ENCODE measurements at regions not wholly inside any gene's neighbourhood (a gene's known extent, or its start where the extent isn't known, plus 50 kb on each side); places are given as distances from the start of the nearest gene placed in this dataset.

DNA sequence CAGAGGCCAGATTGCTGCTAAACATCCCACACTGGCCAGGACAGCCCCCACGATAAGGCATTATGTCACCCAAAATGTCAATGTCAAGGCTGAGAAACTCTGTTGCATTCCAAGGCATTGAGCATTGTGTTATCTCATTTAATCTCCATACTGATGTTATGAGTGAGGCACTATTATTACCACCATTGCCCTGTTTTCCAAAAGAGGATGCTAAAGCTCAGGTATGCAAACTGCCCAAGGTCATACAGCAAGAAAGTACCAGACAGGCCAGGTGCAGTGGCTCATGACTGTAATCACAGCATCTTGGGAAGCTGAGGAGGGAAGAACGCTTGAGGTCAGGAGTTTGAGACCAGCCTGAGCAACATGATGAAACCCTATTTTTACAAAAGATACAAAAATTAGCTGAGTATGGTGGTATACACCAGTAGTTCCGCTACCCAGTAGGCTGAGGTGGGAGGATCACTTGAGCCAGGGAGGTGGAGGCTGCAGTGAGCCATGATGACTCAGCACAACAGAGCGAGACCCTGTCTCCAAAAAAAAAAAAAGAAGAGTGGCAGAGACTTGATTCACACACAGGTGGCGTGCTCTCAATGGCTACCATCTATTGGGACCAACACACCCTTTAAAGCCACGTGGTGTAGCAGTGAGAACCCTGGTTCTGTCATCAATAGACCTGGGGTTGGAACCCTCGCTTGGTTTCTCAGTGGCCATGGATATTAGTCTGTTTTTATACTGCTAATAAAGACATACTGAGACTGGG is 58.8 kb upstream of the GRIN2A start:
- intact Hi-C loops (cut with micrococcal nuclease), result no loop called here
- TF ChIP-seq EZH2 (IDR thresholded peaks at IDR 0.05; ENCODE audit: borderline replicate concordance, low read depth, low read length, severe bottlenecking) (no peak), POLR2AphosphoS5 (IDR thresholded peaks at IDR 0.05; ENCODE audit: insufficient read depth, low read depth, low read length) (no peak), MYC (IDR thresholded peaks at IDR 0.05; ENCODE audit: low read depth, low read length) (no peak), POLR2A (IDR thresholded peaks at IDR 0.05; ENCODE audit: low read depth, low read length) (no peak), GATA2 (IDR thresholded peaks at IDR 0.05; ENCODE audit: insufficient read depth, insufficient read length, low read depth, low read length) (no peak), CTCF (IDR thresholded peaks at IDR 0.05; ENCODE audit: extremely low read depth in 1 of 2, insufficient read depth in 1 of 2, low read depth in 1 of 2, low read length in 2 of 2) (no peak), FOS (IDR thresholded peaks at IDR 0.05; ENCODE audit: borderline replicate concordance, insufficient read depth, low read length) (no peak), JUN (IDR thresholded peaks at IDR 0.05; ENCODE audit: borderline replicate concordance, insufficient read depth, insufficient read length, low read depth) (no peak)
- TF ChIP-seq, protein P1, sequence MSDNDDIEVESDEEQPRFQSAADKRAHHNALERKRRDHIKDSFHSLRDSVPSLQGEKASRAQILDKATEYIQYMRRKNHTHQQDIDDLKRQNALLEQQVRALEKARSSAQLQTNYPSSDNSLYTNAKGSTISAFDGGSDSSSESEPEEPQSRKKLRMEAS (IDR thresholded peaks at IDR 0.05; ENCODE audit: insufficient read depth, insufficient read length), result no peak
- dilution Hi-C loops (cut with MboI; ENCODE audit: extremely low pct_ligation_motif_present, low sequenced_read_pairs), result no loop called here

More for the DNA sequence above, 58.8 kb upstream of the GRIN2A start:
- H4K20me1 ChIP-seq (replicated peaks; ENCODE audit: control insufficient read depth, extremely low read depth, insufficient read depth, low read length), result no peaks in the 10 kb centered on the region
- H3K9me3 ChIP-seq (replicated peaks; ENCODE audit: control insufficient read depth, insufficient read depth, low read length), result no peaks in the 10 kb centered on the region
- no peaks in the 10 kb centered on the region for H3K36me3 ChIP-seq (ENCODE audit: control insufficient read depth in 2 of 2, extremely low read depth in 1 of 2, insufficient read depth in 2 of 2, low read length in 2 of 2)
- FAIRE-seq (no peak), DNase-seq (ENCODE audit: low read depth, low spot score) (no peak)
- H2AFZ ChIP-seq (ENCODE audit: low read depth, low read length), result no peak overlapping the region
- no peaks in the 10 kb centered on the region for H3K4me1 ChIP-seq (ENCODE audit: control insufficient read depth, extremely low read depth, insufficient read depth, low read length)
- ChIA-PET CTCF (no interaction called here), POLR2A (no interaction called here)
- H3K9me1 ChIP-seq (replicated peaks; ENCODE audit: control insufficient read depth, extremely low read depth, insufficient read depth, low read length), result no peaks in the 10 kb centered on the region
- no peak overlapping the region for H3K4me2 ChIP-seq (ENCODE audit: insufficient read depth, low read length)
- no peaks in the 10 kb centered on the region for H3K79me2 ChIP-seq (ENCODE audit: control insufficient read depth, insufficient read depth, low read length)
- no peak overlapping the region for H3K9ac ChIP-seq (replicated peaks; ENCODE audit: extremely low read depth, insufficient read depth, low read length)
- no TSS peak for BruUV-seq (replicated peaks)
- no peaks in the 10 kb centered on the region for H3K27me3 ChIP-seq (ENCODE audit: control insufficient read depth in 2 of 2, insufficient read depth in 2 of 2, low read length in 2 of 2)
- no peak overlapping the region for H3K27ac ChIP-seq (ENCODE audit: insufficient read depth, low read depth, low read length)
- H3K4me3 ChIP-seq (replicated peaks in 1 of 3; ENCODE audit: insufficient read depth in 1 of 3, low read depth in 1 of 3, low read length in 3 of 3), result no peak overlapping the region
